ENCODE measurements at regions not wholly inside any gene's neighbourhood (a gene's known extent, or its start where the extent isn't known, plus 50 kb on each side); places are given as distances from the start of the nearest gene placed in this dataset.
"Not testable (repeated sequence)": the region's sequence is repeated elsewhere in the genome, so short reads cannot be mapped to it uniquely, and the experiment has no call there.

- Histone ChIP-seq H3K27me3 (ENCODE audit: insufficient read depth, low read length) (no peaks in the 10 kb centered on the region), H3K4me1 (ENCODE audit: insufficient read depth, low read length) (no peaks in the 10 kb centered on the region), H3K4me3 (ENCODE audit: low read length) (no peak overlapping the region), H3K9me3 (ENCODE audit: low read depth, low read length) (no peaks in the 10 kb centered on the region)
Measured at GRCh38 chr3:117836296-117836695, 1126.7 kb downstream of the TUSC7 start.

DNA sequence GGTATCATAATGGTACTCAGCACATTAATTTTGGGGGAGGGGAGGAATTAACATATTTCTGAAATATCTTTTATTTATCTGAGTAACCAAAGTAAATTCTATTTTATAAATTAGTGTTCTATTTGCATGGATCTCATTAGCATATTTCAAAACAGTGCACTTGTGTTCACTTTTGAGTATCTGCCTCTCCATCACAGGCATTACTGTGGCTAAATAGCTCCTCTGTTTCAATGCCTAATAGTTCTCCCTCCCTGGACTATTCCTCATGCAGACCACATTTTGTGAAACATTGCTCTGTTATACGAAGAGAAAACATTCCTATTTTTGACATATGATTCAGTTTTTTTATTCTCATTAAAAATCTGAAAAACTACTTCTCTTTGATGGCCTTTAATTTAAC, 1127.8 kb downstream of the TUSC7 start:
- Histone ChIP-seq H3K27me3 (ENCODE audit: insufficient read depth, low read length) (no peaks in the 10 kb centered on the region), H3K4me1 (ENCODE audit: insufficient read depth, low read length) (no peaks in the 10 kb centered on the region), H3K4me3 (ENCODE audit: low read length) (no peak overlapping the region), H3K9me3 (ENCODE audit: low read depth, low read length) (no peaks in the 10 kb centered on the region)

- Histone ChIP-seq H3K4me3 (ENCODE audit: low read length) (no peak overlapping the region), H3K9me3 (ENCODE audit: low read depth, low read length) (no peaks in the 10 kb centered on the region), H3K4me1 (ENCODE audit: insufficient read depth, low read length) (no peaks in the 10 kb centered on the region), H3K27me3 (ENCODE audit: insufficient read depth, low read length) (no peaks in the 10 kb centered on the region)
Measured at GRCh38 chr3:117842086-117842485, 1132.5 kb downstream of the TUSC7 start.

- Histone ChIP-seq H3K4me3 (ENCODE audit: low read length) (no peak overlapping the region), H3K4me1 (ENCODE audit: insufficient read depth, low read length) (no peaks in the 10 kb centered on the region), H3K9me3 (ENCODE audit: low read depth, low read length) (no peaks in the 10 kb centered on the region), H3K27me3 (ENCODE audit: insufficient read depth, low read length) (no peaks in the 10 kb centered on the region)
Measured at GRCh38 chr3:117843356-117843755, 1133.8 kb downstream of the TUSC7 start.

GRCh38 chr3:117844676-117845075, 1135.1 kb downstream of the TUSC7 start:
- no peaks in the 10 kb centered on the region for H3K4me1 ChIP-seq (ENCODE audit: insufficient read depth, low read length)
- H3K9me3 ChIP-seq (ENCODE audit: low read depth, low read length), result no peaks in the 10 kb centered on the region
- no peak overlapping the region for H3K4me3 ChIP-seq (ENCODE audit: low read length)
- H3K27me3 ChIP-seq (ENCODE audit: insufficient read depth, low read length), result no peaks in the 10 kb centered on the region

- Histone ChIP-seq H3K27me3 (ENCODE audit: insufficient read depth, low read length) (no peaks in the 10 kb centered on the region), H3K9me3 (ENCODE audit: low read depth, low read length) (no peaks in the 10 kb centered on the region), H3K4me3 (ENCODE audit: low read length) (no peak overlapping the region), H3K4me1 (ENCODE audit: insufficient read depth, low read length) (no peaks in the 10 kb centered on the region)
Measured at GRCh38 chr3:117846238-117846637, 1136.7 kb downstream of the TUSC7 start.

DNA sequence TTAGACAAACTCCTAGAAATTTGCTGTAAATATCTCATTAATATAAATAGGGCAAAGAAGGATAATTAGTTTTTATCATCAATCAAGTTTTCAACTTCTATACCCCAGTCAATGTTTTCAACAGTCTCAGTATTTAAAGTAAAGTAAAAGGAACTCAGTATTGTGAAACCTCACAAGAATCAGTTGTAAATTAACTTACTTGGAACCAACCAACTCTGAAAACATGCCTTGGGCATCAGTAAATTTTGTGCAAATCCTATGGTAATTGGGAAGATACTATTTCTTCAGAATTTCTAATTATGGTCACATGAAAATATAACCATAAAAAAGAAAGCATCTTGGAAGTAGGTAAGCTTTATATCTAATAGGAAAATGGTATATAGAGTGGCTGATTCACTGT, 1139.0 kb downstream of the TUSC7 start:
- Histone ChIP-seq H3K27me3 (ENCODE audit: insufficient read depth, low read length) (no peaks in the 10 kb centered on the region), H3K9me3 (ENCODE audit: low read depth, low read length) (no peaks in the 10 kb centered on the region), H3K4me3 (ENCODE audit: low read length) (no peak overlapping the region), H3K4me1 (ENCODE audit: insufficient read depth, low read length) (no peaks in the 10 kb centered on the region)

GRCh38 chr3:117853923-117854668, 1144.5 kb downstream of the TUSC7 start:
- no peaks in the 10 kb centered on the region for H3K4me1 ChIP-seq (ENCODE audit: insufficient read depth, low read length)
- no peak overlapping the region for H3K4me3 ChIP-seq (ENCODE audit: low read length)

DNA sequence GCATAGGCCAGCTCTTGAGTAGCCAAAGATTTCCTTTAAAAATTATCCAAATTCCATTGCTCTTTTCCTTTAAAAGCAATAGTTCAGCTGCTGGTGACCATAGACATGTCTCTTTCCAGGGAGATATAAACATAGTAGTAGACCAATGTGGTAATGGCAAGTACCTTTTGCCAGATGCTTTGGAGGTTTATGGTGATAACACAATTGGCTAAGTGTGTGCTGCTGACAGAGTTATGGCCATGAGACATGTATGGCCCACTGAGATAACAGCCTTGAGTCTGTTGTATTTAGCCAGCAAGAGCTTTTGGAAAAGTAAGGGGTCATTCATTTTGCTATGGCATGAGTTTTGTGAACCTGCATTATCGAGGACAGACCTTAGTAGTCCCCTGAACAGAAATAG, 1146.8 kb downstream of the TUSC7 start:
- Histone ChIP-seq H3K9me3 (ENCODE audit: low read depth, low read length) (no peaks in the 10 kb centered on the region), H3K4me1 (ENCODE audit: insufficient read depth, low read length) (no peaks in the 10 kb centered on the region), H3K27me3 (ENCODE audit: insufficient read depth, low read length) (no peaks in the 10 kb centered on the region), H3K4me3 (ENCODE audit: low read length) (no peak overlapping the region)

More at GRCh38 chr3:117853923-117854668, 1144.5 kb downstream of the TUSC7 start:
- Histone ChIP-seq H3K9me3 (ENCODE audit: low read depth, low read length) (no peaks in the 10 kb centered on the region), H3K27me3 (ENCODE audit: insufficient read depth, low read length) (no peaks in the 10 kb centered on the region)

- Histone ChIP-seq H3K4me3 (ENCODE audit: low read length) (no peak overlapping the region), H3K27me3 (ENCODE audit: insufficient read depth, low read length) (no peaks in the 10 kb centered on the region), H3K9me3 (ENCODE audit: low read depth, low read length) (no peaks in the 10 kb centered on the region), H3K4me1 (ENCODE audit: insufficient read depth, low read length) (no peaks in the 10 kb centered on the region)
Measured at GRCh38 chr3:117863146-117863545, 1153.6 kb downstream of the TUSC7 start.

- no peaks in the 10 kb centered on the region for H3K4me1 ChIP-seq (ENCODE audit: insufficient read depth, low read length)
- no peak overlapping the region for H3K4me3 ChIP-seq (ENCODE audit: low read length)
- no peaks in the 10 kb centered on the region for H3K27me3 ChIP-seq (ENCODE audit: insufficient read depth, low read length)
- no peaks in the 10 kb centered on the region for H3K9me3 ChIP-seq (ENCODE audit: low read depth, low read length)
Measured at GRCh38 chr3:117865338-117865737, 1155.8 kb downstream of the TUSC7 start.

DNA sequence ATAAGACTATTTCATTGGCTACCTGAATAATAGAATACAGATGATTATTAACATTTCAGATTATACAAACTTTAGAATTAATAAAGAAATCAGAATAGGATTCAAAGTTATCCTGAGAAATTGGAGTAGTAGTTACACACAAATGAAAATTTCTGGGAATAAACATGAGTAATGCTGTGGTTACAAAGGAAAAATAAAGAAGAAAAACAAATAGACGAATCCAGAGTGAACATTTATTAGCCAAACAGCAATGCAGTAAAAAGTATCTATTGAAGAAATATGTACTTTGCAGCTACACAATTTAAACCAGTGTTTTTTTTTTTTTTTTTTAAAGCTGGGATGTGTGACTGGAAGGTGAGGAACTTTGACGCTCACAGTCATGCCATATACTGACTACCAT, 1159.2 kb downstream of the TUSC7 start:
- no peak overlapping the region for H3K4me3 ChIP-seq (ENCODE audit: low read length)

GRCh38 chr3:117871934-117872333, 1162.4 kb downstream of the TUSC7 start:
- H3K4me1 ChIP-seq (ENCODE audit: insufficient read depth, low read length), result no peaks in the 10 kb centered on the region
- H3K27me3 ChIP-seq (ENCODE audit: insufficient read depth, low read length), result no peaks in the 10 kb centered on the region
- no peak overlapping the region for H3K4me3 ChIP-seq (ENCODE audit: low read length)
- no peaks in the 10 kb centered on the region for H3K9me3 ChIP-seq (ENCODE audit: low read depth, low read length)

More for the DNA sequence above, 1159.2 kb downstream of the TUSC7 start:
- H3K4me1 ChIP-seq (ENCODE audit: insufficient read depth, low read length), result no peaks in the 10 kb centered on the region
- H3K9me3 ChIP-seq (ENCODE audit: low read depth, low read length), result no peaks in the 10 kb centered on the region
- no peaks in the 10 kb centered on the region for H3K27me3 ChIP-seq (ENCODE audit: insufficient read depth, low read length)

- H3K9me3 ChIP-seq (ENCODE audit: low read depth, low read length); H3K4me1 ChIP-seq (ENCODE audit: insufficient read depth, low read length); H3K27me3 ChIP-seq (ENCODE audit: insufficient read depth, low read length); H3K4me3 ChIP-seq (ENCODE audit: low read length): not testable (repeated sequence)
Measured at GRCh38 chr3:117872594-117873248, 1161.9 kb downstream of the IGSF11 start.

DNA sequence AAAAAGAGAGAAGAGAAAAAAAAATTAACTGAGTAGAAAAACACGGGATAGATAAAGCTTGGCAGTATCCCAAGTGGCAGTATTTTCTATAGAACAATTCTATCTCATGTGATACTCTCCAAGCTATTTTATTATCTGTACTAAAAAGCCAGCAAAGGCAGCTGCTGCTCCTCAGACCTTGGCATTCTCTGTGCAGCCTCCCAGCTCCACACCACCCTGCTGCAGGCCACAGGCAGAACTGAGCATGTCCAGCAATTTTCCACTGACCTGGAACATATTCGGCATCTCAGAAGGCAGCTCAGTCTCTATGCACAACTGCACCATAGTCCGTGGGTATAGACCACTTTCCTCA, 1161.4 kb downstream of the IGSF11 start:
- Histone ChIP-seq H3K4me3 (ENCODE audit: low read length) (no peak overlapping the region), H3K27me3 (ENCODE audit: insufficient read depth, low read length) (no peaks in the 10 kb centered on the region), H3K9me3 (ENCODE audit: low read depth, low read length) (no peaks in the 10 kb centered on the region), H3K4me1 (ENCODE audit: insufficient read depth, low read length) (no peaks in the 10 kb centered on the region)

Data from mononuclear cell (primary cell).